Erythroblast (primary cell): ENCODE measurements at regions not wholly inside any gene's neighbourhood (a gene's known extent, or its start where the extent isn't known, plus 50 kb on each side); places are given as distances from the start of the nearest gene placed in this dataset.

ENCODE experiments used
- DNase-seq, 2 experiments: peaks; one replicate each; lab custom pipeline; 2025; lab: John Stamatoyannopoulos, UW
- GATA1 ChIP-seq: IDR thresholded peaks from 2 replicates; pipeline ENCODE4 v1.6.1; 2011; ENCODE audit warnings: low read depth, mild to moderate bottlenecking, control low read depth, low read length, moderate library complexity
- POLR2A ChIP-seq: IDR thresholded peaks from 2 replicates; pipeline ENCODE4 v1.6.1; 2011; ENCODE audit warnings: mild to moderate bottlenecking, low read length

DNA sequence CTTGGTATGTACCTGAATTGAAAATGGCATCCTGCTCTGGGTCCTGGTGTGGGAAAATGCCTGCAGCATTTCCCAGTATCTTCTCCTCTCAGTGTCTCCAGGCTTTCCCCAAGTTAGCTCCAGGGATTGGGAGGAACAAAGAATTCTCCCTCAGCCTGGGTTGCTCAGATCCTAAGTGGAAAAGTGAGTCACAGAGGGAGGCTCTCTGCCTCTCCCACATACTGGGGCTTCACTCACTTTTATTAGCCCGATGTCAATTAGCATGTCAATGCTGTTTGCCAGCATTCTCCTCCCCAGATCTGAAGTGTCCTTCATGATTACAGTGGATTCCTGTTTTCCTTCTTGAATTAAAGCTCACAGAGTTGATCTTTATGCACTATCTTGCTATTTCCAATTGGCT is 655.0 kb downstream of the EPHA3 start:
- DNase-seq = no peak

DNA sequence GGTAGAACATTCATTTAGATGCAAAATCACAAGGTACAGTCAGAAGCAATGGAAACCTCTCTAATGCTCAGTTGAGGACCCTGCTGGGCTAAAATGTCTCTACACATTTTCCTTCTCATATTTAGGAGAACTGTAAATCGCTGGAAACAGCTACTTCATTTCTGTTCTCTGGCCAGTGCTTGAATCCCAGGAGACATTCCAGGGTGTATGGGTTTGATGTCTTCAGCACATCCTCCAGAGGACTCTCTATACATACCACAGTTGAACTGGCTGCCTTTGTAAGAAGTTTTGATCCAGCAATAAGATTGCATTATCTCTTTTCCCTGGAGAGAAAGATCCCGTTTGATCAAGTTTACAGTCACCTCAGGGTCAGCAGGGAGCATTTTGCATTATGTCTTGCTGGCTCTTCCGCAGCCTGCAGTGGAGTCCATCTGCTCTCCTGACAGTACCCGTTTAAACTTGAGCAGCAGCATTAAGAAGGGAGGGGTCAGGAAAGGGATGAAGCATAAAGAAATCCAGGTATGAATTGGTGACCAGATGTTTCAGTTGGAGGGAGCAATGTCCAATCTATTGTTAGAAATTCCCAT is 676.0 kb downstream of the EPHA3 start:
- no peak for DNase-seq

More for the DNA sequence above, 655.0 kb downstream of the EPHA3 start:
- no peak for TF ChIP-seq POLR2A

DNA sequence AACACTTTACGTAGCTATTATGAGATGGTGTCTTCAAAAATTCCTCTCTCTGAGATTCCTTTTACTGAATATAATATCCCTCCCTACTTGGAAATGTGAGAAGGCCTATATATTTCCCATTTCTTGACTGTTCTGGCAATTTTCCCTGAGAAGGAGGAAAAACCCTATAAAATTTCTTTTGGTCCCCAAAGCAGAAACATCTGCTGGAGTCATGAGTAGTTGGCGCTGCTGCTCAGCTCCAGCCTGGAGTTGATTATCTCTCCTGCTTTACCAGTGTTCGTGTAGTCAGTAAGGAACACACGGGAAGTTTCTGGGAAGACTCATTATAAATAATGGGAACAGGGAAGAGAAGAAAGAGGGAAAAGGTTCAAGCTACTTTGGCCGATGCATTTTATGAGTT is 680.1 kb downstream of the EPHA3 start:
- no peak for TF ChIP-seq POLR2A
- DNase-seq = no peak

More for the DNA sequence above, 676.0 kb downstream of the EPHA3 start:
- TF ChIP-seq POLR2A = no peak
- no peak for TF ChIP-seq GATA1

DNA sequence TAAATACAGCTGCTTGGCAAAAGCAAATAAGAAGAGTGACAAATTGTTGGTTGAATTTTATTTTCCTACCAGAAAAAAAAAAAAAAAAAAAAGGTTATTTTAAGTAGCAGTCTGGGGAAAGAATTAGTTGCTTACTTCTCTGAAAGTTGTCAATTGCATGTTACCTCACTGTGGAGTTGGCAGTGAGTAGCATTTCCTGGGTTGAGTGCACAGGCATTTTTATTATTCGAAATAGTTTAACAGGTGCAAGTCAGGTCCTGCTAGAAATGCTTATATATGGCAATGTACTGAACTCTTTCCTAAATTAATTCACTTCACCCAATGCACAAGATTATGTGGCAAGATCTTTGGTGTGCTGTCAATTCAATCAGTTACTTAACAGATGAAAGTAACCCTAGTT is 680.6 kb downstream of the EPHA3 start:
- no peak for DNase-seq
- TF ChIP-seq GATA1 = no peak
- TF ChIP-seq POLR2A = no peak

DNA sequence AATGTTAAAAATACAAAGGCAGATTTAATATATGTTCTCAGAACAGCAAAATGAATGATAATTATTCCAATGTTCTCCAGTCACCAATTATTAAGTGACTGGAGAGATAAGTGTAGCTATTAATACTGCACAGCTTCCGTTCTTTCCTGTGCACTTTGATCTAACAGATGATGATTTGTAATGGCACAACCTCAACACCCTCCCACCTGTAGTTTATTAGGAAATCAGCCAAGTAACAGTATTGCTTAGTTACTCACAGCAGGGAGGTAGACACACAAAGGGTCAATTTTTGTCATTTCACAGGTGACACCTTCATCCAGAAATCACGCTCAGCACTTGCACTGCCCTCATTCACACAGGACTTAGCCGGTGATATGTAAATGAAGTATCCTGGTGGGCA is 688.1 kb downstream of the EPHA3 start:
- DNase-seq = no peak

DNA sequence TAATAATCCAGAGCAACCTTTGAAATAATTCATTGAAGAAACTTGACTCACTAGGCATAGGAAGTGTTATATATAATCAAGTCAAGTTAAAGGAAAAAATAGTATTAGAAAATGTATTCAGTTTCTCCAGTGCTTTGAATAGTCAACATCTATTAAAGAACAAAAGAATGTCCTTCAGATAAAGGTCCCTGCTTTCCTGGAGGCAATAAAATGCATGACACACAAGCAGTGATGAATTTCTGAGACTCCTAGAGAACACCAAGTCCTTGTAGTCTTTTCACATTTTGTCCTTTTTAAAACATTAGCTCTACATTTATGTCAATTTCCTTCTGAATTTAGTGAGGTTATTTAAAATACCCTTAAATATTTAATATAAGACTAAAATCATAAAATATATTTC is 695.5 kb downstream of the EPHA3 start:
- no peak for TF ChIP-seq GATA1
- TF ChIP-seq POLR2A = no peak
- DNase-seq = no peak

More for the DNA sequence above, 688.1 kb downstream of the EPHA3 start:
- TF ChIP-seq GATA1 = no peak
- no peak for TF ChIP-seq POLR2A

DNA sequence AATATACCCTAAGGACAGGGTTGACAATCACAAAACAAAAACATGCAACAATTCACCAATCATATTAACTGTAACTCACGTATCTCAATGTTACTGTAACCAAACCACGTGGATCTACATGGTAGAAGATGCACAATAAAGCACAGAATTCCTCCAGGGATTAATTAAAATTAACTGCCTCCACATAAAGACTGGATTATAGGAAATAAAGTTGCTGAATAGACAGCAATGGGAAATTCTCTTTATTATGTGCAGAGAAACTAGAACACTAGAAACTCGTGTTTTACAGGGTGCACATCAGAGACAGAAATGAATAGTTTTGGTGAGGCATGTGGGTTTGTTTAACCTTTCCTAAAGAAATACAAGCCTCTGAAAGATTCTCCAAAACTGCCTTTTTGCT is 696.3 kb downstream of the EPHA3 start:
- no peak for DNase-seq
- TF ChIP-seq GATA1 (no peak), POLR2A (no peak)

DNA sequence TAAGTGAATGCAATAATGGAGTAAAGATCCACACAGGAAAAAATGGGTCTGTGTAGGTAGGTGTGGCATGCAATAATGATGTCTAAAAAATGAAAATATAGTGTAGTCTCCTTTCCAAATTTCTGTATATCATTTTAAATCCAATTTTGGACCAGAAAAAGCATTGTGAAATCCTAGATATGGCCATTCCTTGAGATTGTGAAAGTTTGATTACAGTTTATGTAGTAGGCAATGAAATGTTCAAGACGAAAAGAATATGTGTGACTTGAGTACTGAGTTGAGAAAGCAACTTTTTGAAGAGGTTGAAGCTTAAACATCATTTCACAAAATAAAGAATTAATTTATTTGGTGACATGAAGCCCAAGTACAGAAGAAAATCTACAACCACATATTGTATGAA is 698.7 kb downstream of the EPHA3 start:
- TF ChIP-seq POLR2A (no peak), GATA1 (no peak)
- DNase-seq = no peak

DNA sequence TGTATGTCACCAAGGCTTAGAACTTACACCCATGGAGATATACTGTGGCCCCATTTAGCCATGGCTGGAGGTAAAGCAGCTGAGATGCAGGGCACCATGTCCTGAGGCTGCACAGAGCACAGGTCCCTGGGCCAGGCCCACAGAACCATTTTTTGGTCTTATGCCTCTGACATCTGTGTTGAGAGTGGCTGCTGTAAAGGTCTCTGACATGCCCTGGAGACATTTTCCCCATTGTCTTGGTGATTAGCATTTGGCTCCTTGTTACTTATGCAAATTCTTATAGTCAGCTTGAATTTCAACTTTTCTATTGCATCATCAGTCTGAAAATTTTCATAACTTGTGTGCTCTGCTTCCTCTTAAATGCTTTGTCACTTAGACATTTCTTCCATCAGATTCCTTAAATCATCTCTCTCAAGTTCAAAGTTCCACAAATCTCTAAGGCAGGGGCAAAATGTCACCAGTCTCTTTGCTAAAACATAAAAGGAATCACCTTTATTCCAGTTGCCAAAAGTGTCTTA is 701.3 kb downstream of the EPHA3 start:
- no peak for TF ChIP-seq POLR2A
- no peak for DNase-seq

DNA sequence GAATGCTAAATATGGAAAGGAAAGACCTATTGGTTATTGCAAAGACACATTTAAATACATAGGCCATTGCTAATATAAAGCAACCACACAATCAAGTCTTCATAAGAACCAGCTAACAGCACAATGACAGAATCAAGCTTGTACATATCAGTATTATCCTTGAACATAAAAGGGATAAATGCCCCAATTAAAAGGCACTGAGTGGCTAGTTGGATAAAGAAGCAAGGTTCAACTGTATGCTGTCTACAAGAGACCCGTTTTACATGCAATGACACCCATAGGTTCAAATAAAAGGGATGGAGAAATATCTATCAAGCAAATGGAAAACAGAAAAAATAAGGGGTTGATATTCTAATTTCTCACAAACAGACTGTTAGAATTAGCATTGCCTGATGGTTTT is 706.1 kb downstream of the EPHA3 start:
- no peak for TF ChIP-seq GATA1
- no peak for TF ChIP-seq POLR2A
- DNase-seq = no peak

DNA sequence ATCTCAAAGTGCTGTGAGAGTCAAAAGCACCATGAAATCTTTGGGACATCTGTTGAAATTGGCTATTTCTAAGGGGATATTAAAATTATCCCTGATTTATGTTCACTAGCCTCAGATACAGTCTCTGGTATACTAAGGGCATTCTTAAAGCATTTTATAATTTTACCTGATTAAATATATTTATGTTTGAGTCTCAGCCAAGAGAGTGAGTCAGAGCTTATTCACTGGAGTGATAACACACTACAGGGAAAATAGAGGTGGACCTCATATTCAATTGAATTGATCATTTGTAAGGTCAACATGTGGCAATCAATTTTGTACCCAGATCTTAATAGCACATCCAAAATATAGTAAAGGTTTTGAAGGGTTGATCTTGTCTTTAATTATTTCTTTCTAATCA is 733.6 kb downstream of the EPHA3 start:
- no peak for TF ChIP-seq GATA1
- no peak for TF ChIP-seq POLR2A
- DNase-seq = no peak

DNA sequence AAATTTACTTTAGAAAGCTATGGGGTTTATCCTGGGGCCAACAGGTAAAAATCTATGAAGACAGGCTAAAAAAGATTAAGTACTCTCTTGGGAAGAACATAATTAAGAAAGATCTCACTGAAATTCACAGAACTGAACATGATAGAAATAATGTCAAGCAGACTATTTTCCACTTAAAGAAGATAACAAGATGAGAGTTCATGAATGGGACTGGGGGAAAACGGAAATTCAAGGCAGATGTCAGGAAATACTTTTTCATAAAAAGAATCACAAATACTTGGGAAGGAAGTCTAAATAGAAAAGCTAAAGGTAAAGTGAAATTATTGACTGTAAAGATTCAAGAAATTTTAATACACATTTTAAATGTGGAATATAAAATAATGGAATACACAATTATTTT is 737.6 kb downstream of the EPHA3 start:
- no peak for DNase-seq
- TF ChIP-seq POLR2A = no peak
- no peak for TF ChIP-seq GATA1

DNA sequence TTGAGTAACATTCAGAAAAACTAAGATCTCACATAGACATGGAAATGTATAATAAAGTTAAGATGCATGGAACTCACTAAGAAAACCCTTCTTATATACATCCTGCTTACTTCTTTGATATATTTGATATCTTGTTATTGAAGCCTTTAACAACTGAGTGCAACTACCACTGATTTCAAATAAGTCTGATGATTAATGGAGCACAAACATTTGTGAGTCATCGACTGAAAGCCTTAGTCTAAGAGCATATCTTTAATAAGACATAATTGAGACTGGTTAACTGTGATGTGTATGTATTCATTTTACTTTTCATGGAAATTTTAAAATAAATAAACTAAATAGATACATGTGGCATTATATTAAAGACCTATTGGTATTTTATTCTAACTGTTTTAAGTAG is 740.5 kb downstream of the EPHA3 start:
- TF ChIP-seq GATA1 (no peak), POLR2A (no peak)
- no peak for DNase-seq

DNA sequence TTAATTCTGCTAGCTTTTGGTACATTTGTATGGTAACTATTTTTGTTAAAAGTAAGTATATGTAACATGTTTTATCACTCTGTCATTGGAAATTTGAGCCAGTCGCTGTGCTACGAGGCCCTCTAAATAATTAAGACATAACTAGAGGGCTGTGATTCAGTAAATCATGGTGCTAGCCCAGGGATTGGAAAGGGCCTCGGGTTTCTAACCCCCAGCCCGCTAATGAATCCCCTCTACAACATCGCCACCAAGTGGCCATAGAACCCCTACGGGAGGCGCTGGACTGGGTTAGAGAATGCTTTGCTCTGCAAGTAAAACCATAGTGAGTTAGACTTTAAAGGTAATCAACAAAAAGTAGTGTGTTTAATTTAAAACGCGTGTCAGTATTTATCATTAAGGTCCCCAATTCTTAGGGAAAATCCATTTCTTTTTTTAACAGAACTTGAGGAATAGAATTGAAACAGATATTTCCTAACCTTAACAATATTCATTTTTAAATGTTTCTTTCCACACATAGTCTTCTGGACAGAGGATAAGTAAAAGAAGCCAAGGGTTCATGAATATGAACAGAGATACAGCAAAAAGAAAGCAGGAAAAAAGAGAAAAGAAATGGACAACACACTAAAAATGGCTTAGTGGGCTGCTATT is 744.7 kb downstream of the EPHA3 start:
- DNase-seq = no peak

DNA sequence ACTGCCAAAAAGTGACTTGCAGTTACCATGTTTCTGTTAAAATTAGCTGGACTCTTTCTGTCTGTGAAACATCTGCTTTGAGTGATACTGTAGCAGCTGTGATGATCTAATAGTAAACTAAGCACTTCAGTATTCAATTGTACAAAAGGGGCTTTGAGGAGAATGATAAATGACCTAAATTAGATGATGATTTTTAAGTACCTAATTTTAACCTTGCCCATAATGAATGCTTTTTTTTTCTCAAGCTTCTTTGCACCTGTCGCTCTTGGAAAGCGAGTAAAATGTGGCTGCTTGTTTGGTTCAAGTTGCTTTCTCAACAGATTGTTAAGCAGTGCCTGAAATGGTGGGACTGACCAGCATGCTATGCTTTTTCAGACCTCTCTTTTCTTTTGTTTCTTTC is 752.3 kb downstream of the EPHA3 start:
- no peak for DNase-seq
- TF ChIP-seq POLR2A = no peak
- no peak for TF ChIP-seq GATA1

More for the DNA sequence above, 744.7 kb downstream of the EPHA3 start:
- TF ChIP-seq POLR2A (no peak), GATA1 (no peak)
